ELR (cell line): ENCODE measurements at regions not wholly inside any gene's neighbourhood (a gene's known extent, or its start where the extent isn't known, plus 50 kb on each side); places are given as distances from the start of the nearest gene placed in this dataset.
A peak's percentile ranks its signal among the peaks of the same experiment; 100 is the strongest.

Experiments used
- DNase-seq: peaks from one replicate; pipeline ENCODE4 v3.0.0-alpha.2; 2015; ENCODE audit warnings: low read depth

DNA sequence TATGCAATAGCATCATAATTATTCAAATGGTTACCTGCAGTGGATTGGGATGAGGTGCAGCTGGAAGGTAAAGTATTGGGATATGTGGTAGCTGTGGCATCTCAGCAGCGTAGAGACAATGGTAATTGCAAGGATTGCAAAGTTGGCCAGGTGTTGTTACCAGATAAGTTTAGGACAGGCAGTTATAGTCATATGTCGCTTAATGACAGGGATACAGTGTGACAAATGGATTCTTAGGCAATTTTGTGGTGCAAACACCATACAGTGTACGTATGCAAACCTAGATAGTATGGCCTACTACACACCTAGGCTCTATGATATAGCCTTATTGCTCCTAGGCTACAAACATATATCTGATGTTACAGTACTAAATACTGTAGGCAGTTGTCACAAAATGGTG, 163.5 kb upstream of the LYZL2 start:
- no peak for DNase-seq

DNA sequence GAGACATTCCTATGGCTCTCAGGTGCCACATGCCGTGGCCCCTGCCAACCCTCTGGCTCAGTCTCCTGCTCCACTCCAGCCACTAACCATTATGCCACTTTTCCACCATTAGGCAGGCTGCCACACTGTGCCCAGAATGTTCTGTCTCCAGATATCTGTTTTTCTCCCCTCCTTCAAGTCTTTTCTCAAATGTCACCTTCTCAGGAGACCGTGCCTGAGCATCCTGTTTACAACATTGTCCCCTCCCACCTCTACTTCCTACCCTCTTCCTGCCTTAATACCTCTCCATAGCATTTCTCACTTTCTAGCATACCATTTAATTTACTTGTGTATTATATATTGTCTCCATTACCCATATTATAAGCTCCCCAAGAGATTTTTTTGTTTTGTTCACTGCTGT, 162.5 kb upstream of the LYZL2 start:
- no peak for DNase-seq

DNA sequence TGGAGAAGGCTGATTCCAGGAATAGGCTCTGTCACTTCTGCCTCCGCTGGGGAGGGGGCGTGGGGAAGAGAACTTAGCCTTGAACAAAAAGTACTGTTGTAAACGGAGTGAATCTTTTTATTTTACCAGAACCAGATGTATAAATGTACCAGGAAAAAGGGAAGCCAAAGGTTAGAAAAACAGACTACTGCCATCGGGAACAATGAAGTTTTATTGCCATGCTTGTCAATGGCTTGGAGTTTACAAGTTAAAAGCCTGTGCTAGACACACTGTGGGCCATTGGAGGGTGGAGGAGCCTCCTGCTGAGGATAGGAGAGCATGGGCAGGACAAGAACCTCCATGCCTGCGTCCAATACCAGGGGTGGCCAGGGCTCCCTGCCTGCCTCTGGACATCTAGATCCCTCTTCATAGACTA, 161.7 kb upstream of the LYZL2 start:
- no peak for DNase-seq

DNA sequence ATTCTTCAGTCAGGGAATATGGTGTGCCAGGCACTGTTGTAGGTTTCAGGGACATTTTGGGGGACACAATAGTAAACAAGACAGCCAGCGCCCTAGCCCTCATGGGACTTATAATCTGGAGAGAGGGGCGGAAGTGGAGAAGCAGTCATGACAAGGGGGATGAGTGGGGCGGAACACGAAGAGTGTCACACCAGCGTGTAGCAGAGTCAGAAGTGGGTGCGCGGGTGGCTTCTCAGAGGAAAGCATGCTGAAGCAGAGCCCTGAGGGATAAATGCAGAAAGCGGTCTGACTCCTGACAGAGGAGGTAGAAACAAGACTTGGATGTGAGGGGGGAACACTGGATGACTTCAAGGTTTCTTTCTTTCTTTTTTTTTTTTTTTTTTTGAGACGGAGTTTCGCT, 160.3 kb upstream of the LYZL2 start:
- DNase-seq = no peak

DNA sequence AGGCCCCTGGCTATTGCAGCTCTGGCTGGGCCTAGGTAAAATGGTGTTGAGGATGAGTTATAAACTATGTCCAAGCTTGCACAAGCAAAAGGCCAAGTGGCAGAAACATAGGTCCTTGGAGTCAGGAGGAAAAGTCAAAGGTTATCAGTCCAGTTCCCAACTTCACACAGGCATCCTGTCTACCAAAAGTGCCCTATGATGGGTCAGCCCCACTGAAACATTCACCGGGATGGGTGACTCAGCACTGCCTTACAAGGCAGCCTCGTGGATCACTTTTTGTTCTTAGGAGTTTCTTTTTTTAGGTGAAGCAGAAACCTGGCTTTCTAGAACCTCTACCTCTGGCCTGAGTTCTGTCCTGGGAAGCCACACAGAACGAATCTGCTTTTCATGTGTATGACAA, 158.8 kb upstream of the LYZL2 start:
- peak; percentile 66 for DNase-seq

DNA sequence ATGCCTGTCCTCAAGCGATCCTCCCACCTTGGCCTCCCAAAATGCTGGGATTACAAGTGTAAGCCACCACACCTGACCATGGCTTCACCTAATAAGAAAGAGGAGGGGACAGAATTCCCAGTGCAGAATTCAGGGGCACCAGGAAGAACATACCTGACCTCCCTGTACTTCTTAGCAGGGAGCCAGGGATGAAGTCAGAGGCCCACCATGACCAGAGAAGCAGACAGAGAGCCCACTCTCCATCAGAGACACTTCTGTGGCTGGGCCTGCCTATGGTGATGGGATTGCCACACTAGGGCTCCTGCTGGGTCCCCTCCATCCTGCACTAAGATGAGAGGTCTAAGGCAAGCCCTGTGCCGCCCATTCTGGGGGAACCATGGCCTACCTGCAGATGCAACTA, 157.4 kb upstream of the LYZL2 start:
- no peak for DNase-seq

DNA sequence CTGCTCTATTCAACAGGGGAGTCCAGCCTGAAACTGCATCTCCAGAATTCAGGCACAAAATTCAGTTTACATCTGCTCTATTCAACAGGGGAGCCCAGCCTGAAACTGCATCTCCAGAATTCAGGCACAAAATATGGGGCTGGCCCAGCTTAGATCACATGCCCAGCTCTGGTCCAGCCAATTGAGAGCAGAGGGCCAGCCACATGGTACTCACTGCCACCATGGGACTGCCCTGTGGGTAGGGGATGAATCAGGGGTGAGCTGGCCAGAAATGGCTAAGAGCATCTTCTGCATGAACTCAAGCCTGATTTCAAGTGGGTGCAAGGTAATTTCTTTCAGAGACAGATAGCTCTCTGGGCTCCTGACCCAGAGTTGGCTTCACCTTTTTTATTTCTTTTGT, 156.6 kb upstream of the LYZL2 start:
- peak; percentile 78 for DNase-seq

DNA sequence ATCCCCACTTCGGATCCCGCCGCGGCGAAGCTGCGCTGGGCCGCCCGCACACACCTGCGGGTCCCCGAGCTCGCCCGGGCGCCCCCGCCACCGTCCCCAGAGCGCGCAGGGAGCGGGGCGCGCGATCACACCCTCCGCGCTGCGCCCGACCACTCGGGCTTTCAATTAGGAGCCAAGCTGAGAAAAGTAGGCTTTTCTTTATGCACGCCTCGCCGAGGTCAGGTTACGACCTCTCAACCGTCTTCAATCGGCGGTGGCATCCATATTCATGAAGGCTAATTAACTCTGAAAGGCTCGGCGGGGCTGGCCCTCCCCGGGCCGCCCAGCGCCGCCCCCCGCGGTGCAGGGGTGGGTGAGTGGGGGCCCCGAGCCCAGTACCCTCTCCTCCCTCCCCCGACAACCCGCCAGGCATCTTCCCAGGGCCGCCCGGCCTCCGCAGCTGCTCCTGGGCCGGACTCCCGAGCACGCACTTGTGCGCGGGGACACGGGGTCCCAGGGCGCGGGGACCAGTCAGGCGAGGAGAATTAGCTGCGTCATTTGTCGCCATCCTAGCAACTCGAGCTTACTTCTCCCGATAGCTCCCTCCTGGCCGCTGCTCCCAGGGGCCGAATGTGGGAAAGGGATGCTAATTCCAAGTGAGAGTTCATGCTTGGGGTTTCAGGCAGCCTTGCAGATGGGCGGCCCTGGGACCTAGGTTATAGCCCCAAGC, 155.5 kb upstream of the LYZL2 start:
- DNase-seq = peak; percentile 81

DNA sequence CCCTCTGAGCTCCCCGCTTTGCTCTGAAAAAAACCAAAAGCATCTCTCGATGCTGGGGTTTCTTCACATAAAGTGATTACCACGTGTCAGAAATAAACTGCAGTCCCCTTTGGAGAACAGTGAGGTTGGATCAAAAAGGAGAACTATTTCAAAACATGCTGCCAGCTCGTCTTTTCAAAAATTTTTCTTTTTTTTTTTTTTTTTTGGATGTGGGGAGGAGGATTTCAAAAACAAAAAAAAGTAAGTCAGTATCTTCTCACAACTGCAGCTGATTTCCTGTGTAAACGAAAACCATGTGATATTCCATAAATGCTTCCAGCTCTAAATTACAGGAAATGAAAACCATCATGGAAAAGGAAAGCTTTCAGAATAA, 155.0 kb upstream of the LYZL2 start:
- DNase-seq = peak; percentile 53

DNA sequence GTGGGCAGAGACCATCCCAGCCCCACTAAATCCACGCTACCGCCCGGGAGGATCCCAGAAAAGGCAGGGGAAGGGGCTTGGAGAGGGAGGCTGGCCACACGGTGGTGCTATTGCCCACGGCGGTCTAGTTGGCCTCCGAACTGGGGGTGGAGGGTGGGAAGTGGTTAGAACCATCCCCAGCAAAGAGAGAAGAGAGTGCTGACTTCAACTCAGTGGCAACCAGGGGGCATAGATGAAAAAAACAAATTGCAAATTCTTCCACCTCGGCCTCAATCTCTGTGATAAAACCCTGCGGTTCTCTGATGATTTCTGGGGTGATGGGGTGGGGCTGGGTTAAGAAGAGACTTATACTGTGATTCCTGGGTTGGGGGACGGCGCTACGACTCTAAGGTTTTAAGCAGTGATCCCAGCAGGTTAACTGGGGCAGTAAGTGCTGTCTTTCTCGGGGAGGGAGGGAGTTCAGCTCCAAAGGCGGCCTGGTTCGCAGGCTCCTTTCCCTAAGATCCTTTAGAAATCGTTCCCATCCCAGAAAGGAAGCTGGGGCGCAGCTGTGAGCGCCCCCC, 154.5 kb upstream of the LYZL2 start:
- DNase-seq = peak; percentile 93

DNA sequence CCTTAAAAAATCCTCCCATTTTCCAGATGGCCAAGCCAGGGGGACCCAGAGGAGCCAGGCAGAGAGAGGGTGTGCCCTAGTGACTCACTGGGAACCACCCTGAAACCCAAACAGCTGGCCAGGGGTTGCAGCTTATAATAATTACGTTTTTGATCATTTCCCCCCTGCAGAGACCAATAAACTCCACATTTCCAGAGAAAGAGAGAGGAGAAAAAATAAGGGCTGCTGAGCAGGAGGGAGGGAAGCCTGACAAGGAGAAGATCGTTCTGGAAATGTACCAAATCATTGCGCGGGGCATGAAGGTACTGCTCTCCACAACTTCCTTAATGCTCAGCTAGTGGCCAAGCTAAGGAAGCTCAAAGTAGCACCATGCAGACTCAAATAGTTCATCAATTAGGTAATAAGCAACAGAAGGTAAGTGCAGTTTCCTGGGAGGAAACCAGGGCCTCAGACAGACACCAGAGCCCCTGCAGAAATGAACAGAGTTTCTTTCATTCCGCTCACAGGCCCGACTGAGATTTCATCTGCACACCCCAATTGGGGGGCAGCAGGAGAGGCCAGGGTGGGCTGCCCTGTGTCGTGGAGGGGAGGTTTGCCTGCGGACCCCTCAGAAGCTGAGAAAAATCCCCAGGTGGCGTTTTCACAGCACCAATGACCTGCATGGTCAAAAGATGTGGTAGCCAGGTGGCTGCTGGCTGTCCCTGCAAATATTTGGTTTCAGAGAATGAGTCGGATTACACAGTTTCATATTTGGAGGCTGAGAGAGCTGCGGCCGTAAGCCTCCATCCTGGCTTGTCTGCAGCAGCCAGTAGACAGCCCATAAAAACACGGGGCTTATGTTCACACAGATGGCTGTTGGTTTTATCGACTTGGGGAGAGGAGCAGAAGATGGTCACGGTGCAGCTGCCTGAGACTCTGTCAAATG, 153.2 kb upstream of the LYZL2 start:
- DNase-seq = peak; percentile 54

DNA sequence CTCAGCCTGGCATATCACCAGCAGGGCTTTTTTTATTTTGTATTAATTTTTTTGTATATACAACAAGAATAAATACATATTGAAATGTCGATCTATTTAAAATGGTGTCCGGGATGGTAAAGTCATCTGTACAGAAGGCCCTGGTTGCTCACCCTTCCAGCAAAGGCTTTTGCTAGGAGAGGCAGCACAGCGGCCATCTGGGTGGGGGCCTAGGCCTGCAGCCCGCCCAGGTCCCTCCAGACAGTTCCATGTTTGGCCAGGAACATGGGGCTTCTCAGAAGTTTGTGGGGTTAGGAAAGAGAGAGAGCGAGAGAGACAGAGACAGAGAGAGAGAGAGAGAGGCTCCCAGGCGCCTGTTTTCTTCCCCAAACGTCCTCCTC, 152.6 kb upstream of the LYZL2 start:
- no peak for DNase-seq

DNA sequence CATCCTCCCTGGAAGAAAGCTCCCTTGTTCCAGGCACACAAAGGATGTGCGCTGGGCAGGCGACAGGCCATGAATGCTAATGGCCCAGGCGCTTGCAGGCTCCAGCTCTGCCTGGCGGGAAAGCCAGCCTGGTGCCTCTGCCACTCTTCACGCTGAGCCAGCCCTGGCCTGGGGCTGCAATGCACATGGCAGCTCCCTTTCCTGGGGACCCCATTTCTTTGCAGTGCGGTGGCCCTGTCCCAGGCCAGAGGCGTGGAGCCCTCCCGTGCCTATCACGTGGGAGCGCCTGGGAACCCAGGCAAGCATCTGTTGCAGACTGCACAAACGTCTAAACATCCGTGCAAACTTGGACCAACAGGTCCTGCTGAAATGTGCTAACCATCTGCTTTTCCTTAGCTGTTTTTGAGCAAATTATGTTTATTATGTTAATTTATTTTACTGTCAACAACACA, 152.1 kb upstream of the LYZL2 start:
- no peak for DNase-seq

DNA sequence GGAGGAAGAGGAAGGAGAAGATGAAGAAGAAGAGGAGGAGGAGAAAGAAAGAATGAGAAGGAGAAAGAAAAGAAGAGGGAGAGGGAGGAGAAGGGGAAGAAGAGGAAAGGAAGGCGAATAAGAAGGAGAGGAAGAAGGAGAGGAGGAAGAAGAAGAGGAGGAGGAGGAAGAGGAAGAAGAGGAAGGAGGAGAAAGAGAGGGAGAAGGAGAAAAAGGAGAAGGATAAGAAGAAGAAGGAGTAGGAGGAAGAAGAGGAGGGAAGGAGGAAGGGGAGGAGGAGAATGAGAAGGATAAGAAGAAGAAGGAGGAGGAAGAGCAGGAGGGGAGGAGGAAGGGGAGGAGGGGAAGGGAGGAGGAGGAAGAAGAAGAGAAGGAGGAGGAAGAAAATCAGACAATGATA, 149.2 kb upstream of the LYZL2 start:
- DNase-seq = no peak

DNA sequence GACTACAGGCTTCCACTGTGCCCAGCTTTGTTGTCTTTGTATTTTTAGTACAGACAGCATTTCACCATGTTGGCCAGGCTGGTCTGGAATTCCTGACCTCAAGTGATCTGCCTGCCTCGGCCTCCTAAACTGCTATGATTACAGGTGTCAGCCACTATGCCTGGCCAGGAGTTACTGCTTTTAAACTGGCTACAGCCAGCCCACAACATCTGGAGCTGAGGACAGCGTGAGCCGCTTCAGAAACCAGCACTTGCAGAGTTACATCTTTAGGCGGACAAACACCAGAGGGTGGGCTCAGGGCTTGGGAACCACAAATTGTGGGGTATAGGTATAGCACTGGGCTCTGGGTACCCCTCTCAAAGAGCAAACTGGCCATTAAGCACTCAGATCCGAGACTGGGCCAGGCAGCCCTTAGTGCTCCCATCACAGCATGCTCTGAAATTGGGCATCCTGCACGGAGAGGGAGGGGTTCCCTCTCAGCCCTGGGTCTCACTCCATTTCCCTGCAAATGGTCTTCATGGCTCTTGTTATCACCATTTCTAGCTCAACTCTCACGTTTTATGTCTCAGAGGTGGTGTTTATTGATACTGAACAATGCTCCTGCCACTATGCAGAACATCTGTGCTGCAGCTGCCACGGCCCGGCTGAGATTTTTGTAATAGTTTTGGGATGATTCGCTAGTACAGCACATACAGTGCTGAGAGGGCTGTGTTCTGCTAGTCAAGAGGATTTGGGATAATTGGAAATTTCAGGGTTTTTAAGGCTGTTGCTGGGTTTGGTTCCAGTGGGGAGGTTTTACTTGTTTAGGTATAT, 146.4 kb upstream of the LYZL2 start:
- peak; percentile 81 for DNase-seq

DNA sequence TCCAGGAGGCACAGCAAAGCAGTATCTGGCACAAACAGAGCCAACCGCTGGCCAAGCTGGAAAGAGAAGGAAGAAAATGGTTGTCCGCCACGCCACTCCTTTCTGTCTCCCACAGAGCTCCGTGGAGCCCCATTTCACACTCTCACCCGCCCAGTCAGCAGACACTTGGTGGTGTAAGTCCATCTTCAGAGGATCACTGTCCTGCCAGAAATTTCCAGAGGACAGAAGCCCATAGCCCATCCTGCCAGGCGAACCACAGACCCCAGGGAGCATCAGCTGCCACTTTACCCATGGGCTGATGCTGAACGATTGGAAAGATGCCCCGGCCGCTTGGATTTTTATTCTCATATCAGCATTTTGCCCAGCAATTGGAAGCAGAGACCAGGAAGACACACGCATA, 144.7 kb upstream of the LYZL2 start:
- no peak for DNase-seq

DNA sequence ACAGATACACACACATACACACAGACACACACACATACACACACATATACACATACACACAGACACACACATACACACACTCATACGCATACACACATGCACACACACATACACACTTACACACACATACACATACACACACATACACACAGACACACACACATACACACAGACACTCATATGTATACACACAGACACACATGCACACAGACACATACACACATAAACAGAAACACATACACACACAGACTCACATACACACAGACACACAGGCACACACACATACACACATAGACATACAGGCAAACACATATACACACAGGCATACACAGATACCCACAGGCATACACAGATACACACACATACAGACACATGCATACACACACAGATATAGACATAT, 143.9 kb upstream of the LYZL2 start:
- DNase-seq = no peak

DNA sequence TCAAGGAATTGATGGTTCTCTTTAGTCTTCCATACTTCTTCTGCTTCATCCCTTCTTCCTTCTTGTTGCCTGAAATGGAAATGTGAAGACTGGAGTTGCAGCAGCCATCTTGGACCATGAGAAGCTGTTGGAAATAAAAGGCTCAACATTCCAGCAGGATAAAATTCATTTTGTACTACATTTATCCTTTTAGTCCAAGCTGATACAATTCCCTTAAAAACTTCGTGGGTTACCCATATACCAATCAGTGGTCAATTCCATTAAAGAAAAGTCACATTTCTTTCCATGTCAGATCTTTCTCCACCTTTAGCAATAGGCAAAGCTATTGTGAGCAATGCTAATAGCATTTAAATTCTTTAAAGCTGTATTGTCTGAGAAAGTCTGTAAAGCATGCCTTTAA, 141.3 kb upstream of the LYZL2 start:
- DNase-seq = no peak

DNA sequence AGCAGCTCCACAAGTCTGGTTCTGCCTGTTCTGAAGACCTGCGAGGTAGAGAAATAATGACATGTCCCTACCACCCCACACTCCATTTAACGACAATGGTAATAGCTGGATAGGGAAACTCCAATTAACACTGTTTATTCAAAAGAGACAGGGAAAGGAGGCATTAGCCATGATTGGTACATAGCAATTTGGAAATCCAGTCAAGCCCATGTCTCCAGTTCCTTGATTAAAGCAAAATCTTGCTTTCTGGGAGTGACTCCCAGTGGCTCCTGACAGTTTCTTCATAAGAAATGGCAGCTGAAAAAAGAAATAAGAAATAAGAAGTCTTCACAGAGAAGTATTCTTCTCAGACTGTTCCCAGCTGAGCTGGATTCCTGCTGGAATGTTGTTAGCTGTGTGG, 140.7 kb upstream of the LYZL2 start:
- DNase-seq = no peak

DNA sequence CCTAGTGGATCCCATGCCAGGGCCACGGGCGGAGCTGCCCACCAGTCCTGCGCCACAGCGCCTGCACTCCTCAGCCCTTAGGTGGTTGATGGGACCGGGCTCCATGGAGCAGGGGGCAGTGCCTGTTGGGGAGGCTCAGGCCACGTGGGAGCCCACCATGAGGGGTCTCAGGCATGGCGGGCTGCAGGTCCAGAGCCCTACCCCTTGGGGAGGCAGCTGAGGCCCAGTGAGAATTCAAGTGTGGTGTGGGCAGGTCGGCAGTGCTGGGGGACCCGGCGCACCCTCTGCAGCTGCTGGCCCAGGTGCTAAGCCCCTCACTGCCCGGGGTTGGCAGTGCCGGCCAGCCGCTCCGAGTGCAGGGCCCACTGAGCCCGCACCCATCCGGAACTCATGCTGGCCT, 139.8 kb upstream of the LYZL2 start:
- no peak for DNase-seq

DNA sequence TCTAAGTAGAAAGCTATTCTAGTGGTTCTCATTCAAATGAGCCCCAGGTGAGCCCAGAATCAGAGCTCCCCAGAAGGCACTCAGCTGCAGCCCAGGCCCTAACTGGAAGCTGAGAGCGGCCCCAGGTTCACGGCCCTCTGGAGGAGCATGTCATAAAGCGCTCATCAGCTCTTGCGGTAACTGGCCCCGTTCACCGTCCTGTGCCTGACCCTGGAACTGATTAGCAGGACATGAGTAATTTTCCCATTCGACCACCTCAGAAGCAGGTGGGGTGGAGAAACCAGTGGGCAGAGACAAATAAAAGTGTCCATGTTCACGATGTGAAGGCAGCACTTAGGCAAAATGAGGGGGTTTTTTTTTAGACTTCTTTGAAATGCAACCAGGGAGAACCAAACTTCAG, 136.1 kb upstream of the LYZL2 start:
- no peak for DNase-seq

DNA sequence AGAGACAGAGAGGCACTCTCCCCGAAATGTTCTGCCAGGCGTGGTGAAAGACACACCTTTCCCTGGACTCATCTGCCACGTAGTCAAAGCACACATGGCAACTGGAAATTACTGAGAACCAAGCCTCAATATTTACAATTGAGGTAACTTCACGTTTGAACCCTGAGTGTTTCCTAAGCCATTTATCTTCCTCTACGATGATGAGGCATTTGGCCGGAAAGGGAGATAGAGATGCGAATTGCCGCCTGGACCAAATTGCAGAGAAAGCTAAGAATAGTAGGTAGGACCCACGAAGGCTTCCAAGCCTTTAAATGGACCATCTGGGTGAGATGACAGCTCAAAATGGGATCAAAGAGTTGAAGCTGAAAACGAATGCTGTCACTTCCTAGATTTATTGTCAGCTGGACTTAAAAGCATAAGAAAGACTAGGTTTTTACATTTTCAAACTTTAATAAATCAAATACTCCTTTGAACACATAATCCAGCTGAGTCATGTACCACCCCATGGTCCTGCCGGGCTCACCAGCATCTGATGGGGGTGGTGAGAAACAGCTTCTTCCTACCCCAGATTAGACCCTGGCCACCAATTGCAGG, 135.6 kb upstream of the LYZL2 start:
- DNase-seq = no peak
